ENCODE measurements at regions not wholly inside any gene's neighbourhood (a gene's known extent, or its start where the extent isn't known, plus 50 kb on each side); places are given as distances from the start of the nearest gene placed in this dataset.

DNA sequence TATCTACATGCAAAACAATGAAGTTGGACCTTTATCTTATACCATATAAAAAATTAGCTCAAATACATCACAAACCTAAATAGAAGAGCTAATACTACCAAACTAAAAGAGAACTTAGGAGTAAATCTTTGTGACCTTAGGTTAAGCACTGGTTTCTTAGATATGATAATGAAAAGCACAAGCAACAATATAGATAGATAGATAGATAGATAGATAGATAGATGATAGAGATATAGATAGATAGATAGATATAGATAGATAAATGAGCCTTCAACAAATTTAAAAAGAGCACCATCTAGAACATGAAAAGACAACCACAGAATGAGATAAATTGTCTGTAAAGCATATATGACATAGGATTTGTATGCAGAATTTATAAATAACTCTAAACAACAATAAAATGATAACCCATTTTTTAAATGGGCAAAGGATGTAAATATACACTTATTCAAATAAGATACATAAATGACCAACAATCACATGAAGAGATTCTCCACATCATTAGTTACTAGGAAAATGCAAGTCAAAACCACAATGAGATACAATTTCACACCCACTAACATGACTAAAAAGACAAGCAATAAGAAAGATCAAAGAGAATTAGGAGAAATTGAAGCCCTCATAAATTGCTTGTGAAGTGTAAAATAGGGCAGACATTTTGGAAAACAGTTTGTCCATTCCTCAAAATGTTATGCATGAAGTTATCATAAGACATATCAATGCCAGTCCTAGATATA lies 293.7 kb downstream of the BTG1 start:
- TF ChIP-seq, protein P1, sequence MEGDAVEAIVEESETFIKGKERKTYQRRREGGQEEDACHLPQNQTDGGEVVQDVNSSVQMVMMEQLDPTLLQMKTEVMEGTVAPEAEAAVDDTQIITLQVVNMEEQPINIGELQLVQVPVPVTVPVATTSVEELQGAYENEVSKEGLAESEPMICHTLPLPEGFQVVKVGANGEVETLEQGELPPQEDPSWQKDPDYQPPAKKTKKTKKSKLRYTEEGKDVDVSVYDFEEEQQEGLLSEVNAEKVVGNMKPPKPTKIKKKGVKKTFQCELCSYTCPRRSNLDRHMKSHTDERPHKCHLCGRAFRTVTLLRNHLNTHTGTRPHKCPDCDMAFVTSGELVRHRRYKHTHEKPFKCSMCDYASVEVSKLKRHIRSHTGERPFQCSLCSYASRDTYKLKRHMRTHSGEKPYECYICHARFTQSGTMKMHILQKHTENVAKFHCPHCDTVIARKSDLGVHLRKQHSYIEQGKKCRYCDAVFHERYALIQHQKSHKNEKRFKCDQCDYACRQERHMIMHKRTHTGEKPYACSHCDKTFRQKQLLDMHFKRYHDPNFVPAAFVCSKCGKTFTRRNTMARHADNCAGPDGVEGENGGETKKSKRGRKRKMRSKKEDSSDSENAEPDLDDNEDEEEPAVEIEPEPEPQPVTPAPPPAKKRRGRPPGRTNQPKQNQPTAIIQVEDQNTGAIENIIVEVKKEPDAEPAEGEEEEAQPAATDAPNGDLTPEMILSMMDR (IDR thresholded peaks at IDR 0.05) = no peak
- TF ChIP-seq REST (IDR thresholded peaks at IDR 0.05; ENCODE audit: insufficient read depth in 1 of 2, low read depth in 2 of 2, low read length in 1 of 2) = no peak
